ENCODE measurements at regions not wholly inside any gene's neighbourhood (a gene's known extent, or its start where the extent isn't known, plus 50 kb on each side); places are given as distances from the start of the nearest gene placed in this dataset.

GRCh38 chr4:116015062-116015461 is 901.6 kb upstream of the NDST4 start:
- DNase-seq (ENCODE audit: unreplicated experiment) = peak; percentile 13
- no peak overlapping the region for H3K27ac Mint-ChIP-seq (ENCODE audit: low read depth, unreplicated experiment)
- TF ChIP-seq CTCF (IDR thresholded peaks at IDR 0.05; ENCODE audit: unreplicated experiment) = no peak

GRCh38 chr4:116010923-116011322 is 897.5 kb upstream of the NDST4 start:
- ChIA-PET POLR2A (no interaction called here), CTCF (interaction anchor here (0.6 kb wide), 1 partner anchor 1280 kb away, joined by 3 read pairs; no protein-coding TSS in a partner anchor)
- no TSS peak for BruUV-seq (replicated peaks)
- Mint-ChIP-seq H3K4me3 (ENCODE audit: unreplicated experiment) (no peak overlapping the region), H3K9me3 (ENCODE audit: unreplicated experiment) (peaks cover 9% of the 10 kb centered on the region), H3K27me3 (ENCODE audit: insufficient read depth, unreplicated experiment) (no peaks in the 10 kb centered on the region), H3K36me3 (ENCODE audit: insufficient read depth, unreplicated experiment) (no peaks in the 10 kb centered on the region), H3K27ac (ENCODE audit: low read depth, unreplicated experiment) (no peak overlapping the region), H3K4me1 (ENCODE audit: insufficient read depth, unreplicated experiment) (peaks cover 4% of the 10 kb centered on the region)
- no peak for TF ChIP-seq CTCF (IDR thresholded peaks at IDR 0.05; ENCODE audit: unreplicated experiment)
- no peak for DNase-seq (ENCODE audit: unreplicated experiment)
- intact Hi-C loops (cut with micrococcal nuclease) = no loop called here

More at GRCh38 chr4:116015062-116015461, 901.6 kb upstream of the NDST4 start:
- ChIA-PET POLR2A (no interaction called here), CTCF (no interaction called here)
- no TSS peak for BruUV-seq (replicated peaks)
- intact Hi-C loops (cut with micrococcal nuclease) = no loop called here
- Mint-ChIP-seq H3K9me3 (ENCODE audit: unreplicated experiment) (peaks cover 11% of the 10 kb centered on the region), H3K36me3 (ENCODE audit: insufficient read depth, unreplicated experiment) (no peaks in the 10 kb centered on the region), H3K27me3 (ENCODE audit: insufficient read depth, unreplicated experiment) (no peaks in the 10 kb centered on the region), H3K4me3 (ENCODE audit: unreplicated experiment) (no peak overlapping the region), H3K4me1 (ENCODE audit: insufficient read depth, unreplicated experiment) (peaks cover 13% of the 10 kb centered on the region)

GRCh38 chr4:116005806-116006088 is 892.3 kb upstream of the NDST4 start:
- ChIA-PET POLR2A (no interaction called here), CTCF (no interaction called here)
- Mint-ChIP-seq H3K4me3 (ENCODE audit: unreplicated experiment) (no peak overlapping the region), H3K36me3 (ENCODE audit: insufficient read depth, unreplicated experiment) (no peaks in the 10 kb centered on the region), H3K27ac (ENCODE audit: low read depth, unreplicated experiment) (peak overlapping the region; percentile 97), H3K9me3 (ENCODE audit: unreplicated experiment) (peaks cover 5% of the 10 kb centered on the region), H3K4me1 (ENCODE audit: insufficient read depth, unreplicated experiment) (peaks cover 5% of the 10 kb centered on the region), H3K27me3 (ENCODE audit: insufficient read depth, unreplicated experiment) (no peaks in the 10 kb centered on the region)
- no peak for DNase-seq (ENCODE audit: unreplicated experiment)
- BruUV-seq (replicated peaks) = no TSS peak
- intact Hi-C loops (cut with micrococcal nuclease) = no loop called here
- TF ChIP-seq CTCF (IDR thresholded peaks at IDR 0.05; ENCODE audit: unreplicated experiment) = no peak

- Mint-ChIP-seq H3K36me3 (ENCODE audit: insufficient read depth, unreplicated experiment) (no peaks in the 10 kb centered on the region), H3K4me1 (ENCODE audit: insufficient read depth, unreplicated experiment) (peaks cover 5% of the 10 kb centered on the region), H3K27ac (ENCODE audit: low read depth, unreplicated experiment) (peak overlapping the region; percentile 97), H3K4me3 (ENCODE audit: unreplicated experiment) (no peak overlapping the region), H3K27me3 (ENCODE audit: insufficient read depth, unreplicated experiment) (no peaks in the 10 kb centered on the region), H3K9me3 (ENCODE audit: unreplicated experiment) (peaks cover 5% of the 10 kb centered on the region)
- POLR2A ChIA-PET = no interaction called here
- CTCF ChIA-PET = no interaction called here
- TF ChIP-seq CTCF (IDR thresholded peaks at IDR 0.05; ENCODE audit: unreplicated experiment) = no peak
- no peak for DNase-seq (ENCODE audit: unreplicated experiment)
- BruUV-seq (replicated peaks) = TSS peak; percentile 19
- intact Hi-C loops (cut with micrococcal nuclease) = no loop called here
These were observed 891.8 kb upstream of the NDST4 start for GRCh38 chr4:116005037-116005805.
